Peyer's patch (tissue), 4 donors: ENCODE measurements at regions not wholly inside any gene's neighbourhood (a gene's known extent, or its start where the extent isn't known, plus 50 kb on each side); places are given as distances from the start of the nearest gene placed in this dataset.
"Not testable (repeated sequence)": the region's sequence is repeated elsewhere in the genome, so short reads cannot be mapped to it uniquely, and the experiment has no call there.

Source experiments
- DNase-seq, 3 donors: peaks; one replicate each; pipeline ENCODE4 v3.0.0-alpha.2; 2017 to 2019
- H3K27ac ChIP-seq, 4 donors: fragments of 200-600 bp; sonication (generic); one replicate each; pipeline ENCODE4 v1.5.1; 2016 to 2019
- H3K27me3 ChIP-seq, 2 donors: fragments of 200-600 bp; sonication (generic); one replicate each; pipeline ENCODE4 v1.5.1; 2019
- H3K36me3 ChIP-seq, 3 donors: fragments of 200-600 bp; sonication (generic); one replicate each; pipeline ENCODE4 v1.5.1; 2016 to 2019
- H3K4me1 ChIP-seq, 4 donors: fragments of 200-600 bp; sonication (generic); one replicate each; pipeline ENCODE4 v1.5.1; 2016 to 2019
- H3K4me3 ChIP-seq, 4 donors: fragments of 200-600 bp; sonication (generic); 1 replicate in 3 of 4; 2 replicates in 1 of 4; pipeline ENCODE4 v1.5.1; 2016 to 2019; ENCODE audit warnings: mild to moderate bottlenecking in 1 of 4
- H3K9me3 ChIP-seq, 4 donors: fragments of 200-600 bp; sonication (generic); one replicate each; pipeline ENCODE4 v1.5.1; 2016 to 2019; ENCODE audit warnings: mild to moderate bottlenecking in 1 of 4
- CTCF ChIP-seq, 6 experiments: fragments of 450-650 bp in 4 of 6; fragments of 200-600 bp in 2 of 6; sonication (generic) in 1 of 6; IDR thresholded peaks; one replicate each; pipeline ENCODE4 v1.5.1; 2017 to 2019; ENCODE audit warnings: antibody characterized with exemption in 6 of 6, mild to moderate bottlenecking in 3 of 6, moderate library complexity in 1 of 6
- POLR2A ChIP-seq, 2 donors: fragments of 450-650 bp; IDR thresholded peaks; one replicate each; pipeline ENCODE4 v1.5.1; 2017; ENCODE audit warnings: antibody characterized with exemption in 2 of 2, mild to moderate bottlenecking in 2 of 2, moderate library complexity in 2 of 2

DNA sequence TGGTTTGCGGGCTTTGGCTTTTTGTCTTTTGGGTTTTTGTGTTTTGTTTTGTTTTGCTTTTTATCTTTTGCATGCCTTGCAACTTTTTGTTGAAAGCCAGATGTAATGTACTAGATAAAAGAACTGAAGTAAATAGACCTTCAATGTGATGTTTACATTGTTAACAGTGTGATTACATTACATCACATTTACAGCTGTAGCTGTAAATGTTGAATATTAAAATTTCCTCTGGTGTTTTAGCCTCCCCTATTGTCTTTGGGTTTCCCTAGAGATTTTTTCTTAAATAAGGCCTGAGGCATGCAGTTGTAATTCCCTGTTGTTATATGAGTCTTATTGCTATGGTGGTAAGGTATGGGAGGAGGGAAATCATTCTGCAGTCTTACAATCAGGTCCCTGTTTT is 275.0 kb downstream of the PARM1 start:
- no peak overlapping the region for H3K27ac ChIP-seq
- no peak overlapping the region for H3K4me3 ChIP-seq
- H3K4me1 ChIP-seq = no peaks in the 10 kb centered on the region
- H3K9me3 ChIP-seq = no peaks in the 10 kb centered on the region
- no peak for DNase-seq
- no peaks in the 10 kb centered on the region for H3K36me3 ChIP-seq
- TF ChIP-seq POLR2A (IDR thresholded peaks at IDR 0.05) (no peak), CTCF (IDR thresholded peaks at IDR 0.05) (no peak)
- H3K27me3 ChIP-seq = no peaks in the 10 kb centered on the region

- DNase-seq = no peak
- TF ChIP-seq POLR2A (IDR thresholded peaks at IDR 0.05) = no peak
- TF ChIP-seq CTCF (IDR thresholded peaks at IDR 0.05) = no peak
- no peak overlapping the region for H3K4me3 ChIP-seq
- H3K4me1 ChIP-seq = no peaks in the 10 kb centered on the region
- H3K27ac ChIP-seq = no peak overlapping the region
- no peaks in the 10 kb centered on the region for H3K9me3 ChIP-seq
- no peaks in the 10 kb centered on the region for H3K36me3 ChIP-seq
- no peaks in the 10 kb centered on the region for H3K27me3 ChIP-seq
Measured at GRCh38 chr4:75195111-75195510, 262.2 kb downstream of the PARM1 start.

DNA sequence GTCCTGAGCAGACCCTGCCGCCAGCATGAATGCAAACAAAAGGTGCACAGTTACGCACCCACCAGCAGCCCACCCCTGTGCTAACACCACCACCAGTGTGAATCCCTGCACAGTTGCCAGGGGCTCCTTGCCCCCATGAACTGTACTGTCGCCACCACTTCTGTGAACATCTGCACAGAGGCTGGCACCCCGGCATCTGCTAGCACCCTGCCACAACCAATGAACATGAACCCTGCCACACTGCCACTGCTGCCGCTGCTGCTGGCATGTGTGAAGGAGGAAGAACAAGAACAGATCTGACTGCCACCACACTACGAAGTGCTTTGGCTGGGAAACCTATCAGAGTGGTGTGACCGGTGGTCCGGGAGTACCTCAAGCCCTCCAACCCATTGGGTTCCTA is 261.3 kb downstream of the PARM1 start:
- Histone ChIP-seq H3K27ac (no peak overlapping the region), H3K9me3 (no peaks in the 10 kb centered on the region), H3K36me3 (no peaks in the 10 kb centered on the region), H3K27me3 (no peaks in the 10 kb centered on the region), H3K4me3 (no peak overlapping the region), H3K4me1 (no peaks in the 10 kb centered on the region)
- no peak for DNase-seq
- no peak for TF ChIP-seq CTCF (IDR thresholded peaks at IDR 0.05)
- no peak for TF ChIP-seq POLR2A (IDR thresholded peaks at IDR 0.05)

DNA sequence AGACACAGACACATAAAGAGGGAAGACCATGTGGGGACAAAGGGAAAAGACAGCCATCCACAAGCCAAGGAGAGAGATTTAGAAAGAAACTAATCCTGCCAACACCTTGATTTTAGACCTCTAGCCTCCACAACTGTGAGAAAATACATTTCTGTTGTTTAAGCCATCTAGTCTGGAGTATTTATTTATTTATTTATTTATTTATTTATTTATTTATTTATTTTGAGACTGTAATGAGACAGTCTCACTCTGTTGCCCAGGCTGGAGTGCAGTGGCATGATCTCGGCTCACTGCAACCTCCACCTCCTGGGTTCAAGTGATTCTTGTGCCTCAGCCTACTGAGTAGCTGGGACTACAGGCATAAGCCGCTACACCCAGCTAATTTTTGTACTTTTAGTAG is 259.3 kb downstream of the PARM1 start:
- not testable (repeated sequence) for DNase-seq, H3K27ac ChIP-seq, H3K27me3 ChIP-seq, H3K4me3 ChIP-seq, H3K36me3 ChIP-seq, H3K9me3 ChIP-seq, H3K4me1 ChIP-seq

GRCh38 chr4:75189711-75190335 is 256.9 kb downstream of the PARM1 start:
- H3K4me3 ChIP-seq = no peak overlapping the region
- DNase-seq = no peak
- H3K36me3 ChIP-seq = no peaks in the 10 kb centered on the region
- H3K4me1 ChIP-seq = no peaks in the 10 kb centered on the region
- H3K9me3 ChIP-seq = no peaks in the 10 kb centered on the region
- H3K27me3 ChIP-seq = no peaks in the 10 kb centered on the region
- no peak overlapping the region for H3K27ac ChIP-seq
- TF ChIP-seq CTCF (IDR thresholded peaks at IDR 0.05) = no peak
- TF ChIP-seq POLR2A (IDR thresholded peaks at IDR 0.05) = no peak

- Histone ChIP-seq H3K27me3 (no peaks in the 10 kb centered on the region), H3K27ac (peak overlapping the region; percentile 25 to 82 (median 60)), H3K9me3 (no peaks in the 10 kb centered on the region), H3K4me3 (peak overlapping the region in 3 of 4 donors; percentile 11 to 48 (median 29)), H3K4me1 (no peaks in the 10 kb centered on the region), H3K36me3 (no peaks in the 10 kb centered on the region)
- peak; percentile 32 to 59 (median 52) for DNase-seq
- TF ChIP-seq POLR2A (IDR thresholded peaks at IDR 0.05) = no peak
- TF ChIP-seq CTCF (IDR thresholded peaks at IDR 0.05) = peak in 1 of 6 experiments; percentile 1
Measured at GRCh38 chr4:75180790-75181776, 248.2 kb downstream of the PARM1 start.
